Fibroblast of lung (primary cell): ENCODE measurements at regions not wholly inside any gene's neighbourhood (a gene's known extent, or its start where the extent isn't known, plus 50 kb on each side); places are given as distances from the start of the nearest gene placed in this dataset.

ENCODE experiments used
- DNase-seq, 2 donors: peaks; one replicate each; pipeline versions ENCODE4 v3.0.0 to v3.0.0-alpha.2; 2010; ENCODE audit warnings: low read depth in 2 of 2
- H2AFZ ChIP-seq: 2 replicates; pipeline ENCODE4 v1.5.1; 2012; ENCODE audit warnings: low read length, control low read depth, inconsistent platforms
- H3K27ac ChIP-seq: 2 replicates; pipeline ENCODE4 v1.5.1; 2011; ENCODE audit warnings: low read length, control low read depth; ENCODE audit not compliant: insufficient read depth
- H3K27me3 ChIP-seq: 2 replicates; pipeline ENCODE4 v1.5.1; 2011; ENCODE audit warnings: mild to moderate bottlenecking, low read length; ENCODE audit not compliant: control insufficient read depth, insufficient read depth
- H3K36me3 ChIP-seq: 2 replicates; pipeline ENCODE4 v1.5.1; 2011; ENCODE audit warnings: low read length; ENCODE audit not compliant: control insufficient read depth, insufficient read depth
- H3K4me1 ChIP-seq: 2 replicates; pipeline ENCODE4 v1.5.1; 2011; ENCODE audit warnings: low read length; ENCODE audit not compliant: control insufficient read depth, insufficient read depth; ENCODE audit errors: extremely low read depth
- H3K4me2 ChIP-seq: 2 replicates; pipeline ENCODE4 v1.5.1; 2011; ENCODE audit warnings: low read length, control low read depth; ENCODE audit not compliant: insufficient read depth; ENCODE audit errors: extremely low read depth
- H3K4me3 ChIP-seq, 4 experiments: fragments of 200-600 bp in 1 of 4; sonication (generic) in 1 of 4; replicated peaks in 1 of 4; 2 replicates each; pipeline ENCODE4 v1.5.1; 2011 to 2016; ENCODE audit warnings: low read length in 4 of 4, low read depth in 3 of 4, mild to moderate bottlenecking in 3 of 4, control low read depth in 2 of 4, inconsistent platforms in 1 of 4, mixed read lengths in 1 of 4; ENCODE audit not compliant: insufficient read depth in 1 of 4; ENCODE audit errors: control extremely low read depth in 1 of 4
- H3K79me2 ChIP-seq: 2 replicates; pipeline ENCODE4 v1.5.1; 2012; ENCODE audit warnings: mild to moderate bottlenecking, low read length, inconsistent platforms; ENCODE audit not compliant: control insufficient read depth, insufficient read depth
- H3K9ac ChIP-seq: 2 replicates; pipeline ENCODE4 v1.5.1; 2011; ENCODE audit warnings: mild to moderate bottlenecking, low read length, control low read depth; ENCODE audit not compliant: insufficient read depth
- H3K9me3 ChIP-seq: 2 replicates; pipeline ENCODE4 v1.5.1; 2012; ENCODE audit warnings: low read depth, low read length; ENCODE audit not compliant: control insufficient read depth, insufficient read depth
- H4K20me1 ChIP-seq: 2 replicates; pipeline ENCODE4 v1.5.1; 2011; ENCODE audit warnings: low read length; ENCODE audit not compliant: control insufficient read depth, insufficient read depth; ENCODE audit errors: extremely low read depth
- CTCF ChIP-seq, 2 donors: IDR thresholded peaks in 1 of 2; conservative IDR thresholded peaks in 1 of 2; 1 replicate in 1 of 2; 2 replicates in 1 of 2; pipeline ENCODE4 v1.5.1; 2011 to 2012; ENCODE audit warnings: low read length in 2 of 2, control low read depth in 1 of 2, inconsistent platforms in 1 of 2, low read depth in 1 of 2, mild to moderate bottlenecking in 1 of 2
- EZH2 ChIP-seq: IDR thresholded peaks from 2 replicates; pipeline ENCODE4 v1.5.1; 2012; ENCODE audit warnings: low read length, control low read depth, mild to moderate bottlenecking; ENCODE audit errors: missing control alignments

GRCh38 chr16:24624102-24624501, 84.7 kb downstream of the RBBP6 start:
- Histone ChIP-seq H3K4me1 (no peaks in the 10 kb centered on the region), H3K4me2 (no peak overlapping the region), H3K36me3 (no peaks in the 10 kb centered on the region), H3K4me3 (no peak overlapping the region), H3K9ac (no peak overlapping the region), H3K27me3 (no peaks in the 10 kb centered on the region), H2AFZ (no peak overlapping the region), H3K79me2 (no peaks in the 10 kb centered on the region), H3K9me3 (no peaks in the 10 kb centered on the region), H3K27ac (no peak overlapping the region), H4K20me1 (no peaks in the 10 kb centered on the region)
- DNase-seq: no peak
- TF ChIP-seq EZH2: no peak
- no peak for TF ChIP-seq CTCF (conservative IDR thresholded peaks at IDR 0.05 in 1 of 2, IDR thresholded peaks at IDR 0.05 in 1 of 2; ENCODE audit: low read depth in 1 of 2, low read length in 2 of 2)

DNA sequence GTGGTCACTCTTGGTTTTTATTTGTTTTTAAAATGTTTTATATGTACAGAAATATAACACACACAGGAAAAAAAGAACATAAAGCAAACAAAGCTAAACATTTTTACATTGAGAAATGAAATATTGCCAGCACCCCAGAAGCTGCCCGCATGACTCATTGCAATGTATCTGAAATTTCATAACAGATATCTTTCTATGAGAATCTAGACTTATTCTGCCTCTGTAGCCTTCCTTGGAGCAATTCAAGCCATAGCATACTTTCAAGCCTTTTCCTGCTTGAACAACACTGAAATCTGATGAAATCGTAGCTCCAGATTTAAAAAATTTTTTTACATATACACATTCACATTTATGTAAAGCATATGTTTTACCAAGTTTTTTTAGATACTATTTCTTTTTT, 86.9 kb downstream of the RBBP6 start:
- Histone ChIP-seq H4K20me1 (no peaks in the 10 kb centered on the region), H3K27me3 (no peaks in the 10 kb centered on the region), H3K36me3 (no peaks in the 10 kb centered on the region), H3K4me3 (no peak overlapping the region), H3K9ac (no peak overlapping the region), H3K4me2 (no peak overlapping the region), H3K4me1 (no peaks in the 10 kb centered on the region), H3K79me2 (no peaks in the 10 kb centered on the region), H3K9me3 (no peaks in the 10 kb centered on the region), H2AFZ (no peak overlapping the region), H3K27ac (no peak overlapping the region)
- TF ChIP-seq EZH2: no peak
- no peak for TF ChIP-seq CTCF (conservative IDR thresholded peaks at IDR 0.05 in 1 of 2, IDR thresholded peaks at IDR 0.05 in 1 of 2; ENCODE audit: low read depth in 1 of 2, low read length in 2 of 2)
- DNase-seq: peak in 1 of 2 donors; percentile 87

DNA sequence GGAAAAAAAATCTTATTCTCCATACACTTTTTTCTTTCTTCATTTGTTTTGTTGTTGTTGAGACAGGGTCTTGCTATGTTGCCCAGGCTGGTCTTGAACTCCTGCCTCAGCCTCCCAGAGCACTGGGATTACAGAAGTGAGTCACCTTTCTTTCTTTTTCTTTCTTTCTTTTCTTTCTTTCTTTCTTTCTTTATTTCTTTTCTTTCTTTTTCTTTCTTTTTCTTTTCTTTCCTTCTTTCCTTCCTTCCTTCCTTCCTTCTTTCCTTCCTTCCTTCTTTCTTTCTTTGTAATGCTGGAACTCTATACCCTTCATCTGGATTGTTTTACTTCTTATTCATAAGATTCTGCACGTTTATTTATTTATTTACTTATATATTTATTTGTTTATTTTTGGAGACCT, 94.5 kb upstream of the TNRC6A start:
- Histone ChIP-seq H3K27ac (no peak overlapping the region), H3K36me3 (no peaks in the 10 kb centered on the region), H3K9me3 (no peaks in the 10 kb centered on the region), H3K4me1 (peaks cover 6% of the 10 kb centered on the region), H2AFZ (no peak overlapping the region), H3K9ac (no peak overlapping the region), H3K79me2 (no peaks in the 10 kb centered on the region), H3K4me2 (no peak overlapping the region), H3K27me3 (no peaks in the 10 kb centered on the region), H4K20me1 (no peaks in the 10 kb centered on the region), H3K4me3 (no peak overlapping the region)
- no peak for DNase-seq
- TF ChIP-seq CTCF (conservative IDR thresholded peaks at IDR 0.05 in 1 of 2, IDR thresholded peaks at IDR 0.05 in 1 of 2; ENCODE audit: low read depth in 1 of 2, low read length in 2 of 2): no peak
- TF ChIP-seq EZH2: no peak
